ENCODE measurements at regions not wholly inside any gene's neighbourhood (a gene's known extent, or its start where the extent isn't known, plus 50 kb on each side); places are given as distances from the start of the nearest gene placed in this dataset.

DNA sequence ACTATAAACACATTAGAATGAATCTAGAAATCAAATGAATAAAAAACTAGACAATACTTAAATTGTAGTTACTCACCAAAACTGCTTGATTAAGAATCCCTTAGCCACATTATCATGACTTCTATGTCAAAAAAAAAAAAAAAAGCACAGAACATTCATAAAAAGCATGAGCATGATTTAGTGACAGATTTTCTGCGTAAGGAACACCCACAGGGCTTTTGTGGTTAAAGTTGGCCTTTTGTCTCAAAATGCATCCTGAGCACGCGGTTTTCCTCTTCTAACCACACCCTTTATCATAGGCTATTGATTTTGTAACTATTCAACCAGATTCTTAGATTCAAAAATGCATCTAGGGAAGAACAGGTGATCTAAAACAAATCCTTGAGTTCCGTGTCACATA, 334.0 kb upstream of the NR2F2 start:
- TF ChIP-seq, protein P1, sequence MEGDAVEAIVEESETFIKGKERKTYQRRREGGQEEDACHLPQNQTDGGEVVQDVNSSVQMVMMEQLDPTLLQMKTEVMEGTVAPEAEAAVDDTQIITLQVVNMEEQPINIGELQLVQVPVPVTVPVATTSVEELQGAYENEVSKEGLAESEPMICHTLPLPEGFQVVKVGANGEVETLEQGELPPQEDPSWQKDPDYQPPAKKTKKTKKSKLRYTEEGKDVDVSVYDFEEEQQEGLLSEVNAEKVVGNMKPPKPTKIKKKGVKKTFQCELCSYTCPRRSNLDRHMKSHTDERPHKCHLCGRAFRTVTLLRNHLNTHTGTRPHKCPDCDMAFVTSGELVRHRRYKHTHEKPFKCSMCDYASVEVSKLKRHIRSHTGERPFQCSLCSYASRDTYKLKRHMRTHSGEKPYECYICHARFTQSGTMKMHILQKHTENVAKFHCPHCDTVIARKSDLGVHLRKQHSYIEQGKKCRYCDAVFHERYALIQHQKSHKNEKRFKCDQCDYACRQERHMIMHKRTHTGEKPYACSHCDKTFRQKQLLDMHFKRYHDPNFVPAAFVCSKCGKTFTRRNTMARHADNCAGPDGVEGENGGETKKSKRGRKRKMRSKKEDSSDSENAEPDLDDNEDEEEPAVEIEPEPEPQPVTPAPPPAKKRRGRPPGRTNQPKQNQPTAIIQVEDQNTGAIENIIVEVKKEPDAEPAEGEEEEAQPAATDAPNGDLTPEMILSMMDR (IDR thresholded peaks at IDR 0.05), result no peak
- no peak for TF ChIP-seq RAD21 (IDR thresholded peaks at IDR 0.05; ENCODE audit: low read length)
